ENCODE measurements at regions not wholly inside any gene's neighbourhood (a gene's known extent, or its start where the extent isn't known, plus 50 kb on each side); places are given as distances from the start of the nearest gene placed in this dataset.

DNA sequence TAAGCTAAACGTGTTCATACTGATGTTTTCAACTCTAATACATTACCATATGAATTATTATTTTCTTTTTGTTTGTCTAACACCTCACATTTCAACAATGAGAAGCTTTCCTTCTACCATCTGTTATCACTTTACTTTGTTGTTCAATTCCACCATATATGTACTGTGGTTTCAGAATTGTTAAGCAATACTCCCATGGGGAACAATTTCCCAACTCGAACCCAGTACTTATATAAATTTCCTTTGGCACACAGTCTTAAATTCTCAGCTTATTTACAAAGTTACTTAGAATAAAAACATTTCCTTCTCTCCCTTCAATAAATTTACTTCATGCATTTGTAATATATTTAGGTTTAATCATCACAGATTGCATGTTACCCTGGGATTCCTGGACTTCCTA is 1764.4 kb downstream of the OTOL1 start:
- Mint-ChIP-seq H3K27me3 (ENCODE audit: unreplicated experiment) (no peaks in the 10 kb centered on the region), H3K27ac (ENCODE audit: unreplicated experiment) (no peak overlapping the region), H3K9me3 (ENCODE audit: low read depth, unreplicated experiment) (peaks cover 5% of the 10 kb centered on the region), H3K36me3 (ENCODE audit: insufficient read depth, unreplicated experiment) (no peaks in the 10 kb centered on the region), H3K4me1 (ENCODE audit: low read depth, unreplicated experiment) (no peaks in the 10 kb centered on the region), H3K4me3 (ENCODE audit: low read depth, unreplicated experiment) (no peak overlapping the region)
- DNase-seq: no peak
- no TSS peak for BruUV-seq (replicated peaks)
- CTCF ChIA-PET: no interaction called here
- TF ChIP-seq CTCF (IDR thresholded peaks at IDR 0.05; ENCODE audit: unreplicated experiment): no peak
- intact Hi-C loops (cut with micrococcal nuclease; ENCODE audit: unreplicated experiment): no loop called here

GRCh38 chr3:163218336-163218735 is 1721.7 kb downstream of the OTOL1 start:
- Mint-ChIP-seq H3K27me3 (ENCODE audit: unreplicated experiment) (no peaks in the 10 kb centered on the region), H3K4me3 (ENCODE audit: low read depth, unreplicated experiment) (no peak overlapping the region), H3K36me3 (ENCODE audit: insufficient read depth, unreplicated experiment) (no peaks in the 10 kb centered on the region), H3K4me1 (ENCODE audit: low read depth, unreplicated experiment) (no peaks in the 10 kb centered on the region), H3K27ac (ENCODE audit: unreplicated experiment) (no peak overlapping the region), H3K9me3 (ENCODE audit: low read depth, unreplicated experiment) (no peaks in the 10 kb centered on the region)
- BruUV-seq (replicated peaks): no TSS peak
- TF ChIP-seq CTCF (IDR thresholded peaks at IDR 0.05; ENCODE audit: unreplicated experiment): no peak
- no peak for DNase-seq
- CTCF ChIA-PET: no interaction called here
- intact Hi-C loops (cut with micrococcal nuclease; ENCODE audit: unreplicated experiment): no loop called here

GRCh38 chr3:163213838-163214237 is 1717.2 kb downstream of the OTOL1 start:
- no TSS peak for BruUV-seq (replicated peaks)
- CTCF ChIA-PET: interaction anchor here (0.6 kb wide), 1 partner anchor 1160 kb away, joined by 3 read pairs; no protein-coding TSS in a partner anchor
- H3K27ac Mint-ChIP-seq (ENCODE audit: unreplicated experiment): no peak overlapping the region

GRCh38 chr3:163196815-163197374 is 1700.3 kb downstream of the OTOL1 start:
- no peaks in the 10 kb centered on the region for H3K9me3 Mint-ChIP-seq (ENCODE audit: low read depth, unreplicated experiment)
- CTCF ChIA-PET: no interaction called here
- no TSS peak for BruUV-seq (replicated peaks)
- no peaks in the 10 kb centered on the region for H3K4me1 Mint-ChIP-seq (ENCODE audit: low read depth, unreplicated experiment)
- DNase-seq: no peak
- no peak overlapping the region for H3K4me3 Mint-ChIP-seq (ENCODE audit: low read depth, unreplicated experiment)
- no peak for TF ChIP-seq CTCF (IDR thresholded peaks at IDR 0.05; ENCODE audit: unreplicated experiment)
- intact Hi-C loops (cut with micrococcal nuclease; ENCODE audit: unreplicated experiment): no loop called here
- no peaks in the 10 kb centered on the region for H3K36me3 Mint-ChIP-seq (ENCODE audit: insufficient read depth, unreplicated experiment)
- no peak overlapping the region for H3K27ac Mint-ChIP-seq (ENCODE audit: unreplicated experiment)
- no peaks in the 10 kb centered on the region for H3K27me3 Mint-ChIP-seq (ENCODE audit: unreplicated experiment)

More at GRCh38 chr3:163213838-163214237, 1717.2 kb downstream of the OTOL1 start:
- H3K4me3 Mint-ChIP-seq (ENCODE audit: low read depth, unreplicated experiment): no peak overlapping the region
- TF ChIP-seq CTCF (IDR thresholded peaks at IDR 0.05; ENCODE audit: unreplicated experiment): no peak
- no peaks in the 10 kb centered on the region for H3K9me3 Mint-ChIP-seq (ENCODE audit: low read depth, unreplicated experiment)
- H3K36me3 Mint-ChIP-seq (ENCODE audit: insufficient read depth, unreplicated experiment): no peaks in the 10 kb centered on the region
- no peaks in the 10 kb centered on the region for H3K4me1 Mint-ChIP-seq (ENCODE audit: low read depth, unreplicated experiment)
- DNase-seq: no peak
- no peaks in the 10 kb centered on the region for H3K27me3 Mint-ChIP-seq (ENCODE audit: unreplicated experiment)
- intact Hi-C loops (cut with micrococcal nuclease; ENCODE audit: unreplicated experiment): no loop called here

Data from Calu3 (cell line).